CD14-positive monocyte (primary cell): ENCODE measurements at regions not wholly inside any gene's neighbourhood (a gene's known extent, or its start where the extent isn't known, plus 50 kb on each side); places are given as distances from the start of the nearest gene placed in this dataset.

ENCODE experiments used
- DNase-seq, 3 donors: peaks; one replicate each; pipeline ENCODE4 v3.0.0-alpha.2; 2011 to 2022
- H2AFZ ChIP-seq: 2 replicates; pipeline ENCODE4 v1.6.0; 2012; ENCODE audit warnings: mild to moderate bottlenecking, low read depth, low read length, inconsistent platforms; ENCODE audit not compliant: insufficient read depth, poor library complexity, severe bottlenecking
- H3K27ac ChIP-seq, 2 donors: 1 replicate in 1 of 2; 2 replicates in 1 of 2; pipeline ENCODE4 v1.5.1; 2012 to 2013; ENCODE audit warnings: low read length in 2 of 2, control low read depth in 1 of 2, inconsistent platforms in 1 of 2, low read depth in 1 of 2, mild to moderate bottlenecking in 1 of 2
- H3K27me3 ChIP-seq, 2 donors: one replicate each; pipeline versions ENCODE4 v1.6.0 to v1.6.1; 2011 to 2013; ENCODE audit warnings: low read length in 2 of 2; ENCODE audit not compliant: control insufficient read depth in 2 of 2, insufficient read depth in 2 of 2
- H3K36me3 ChIP-seq, 2 donors: replicated peaks in 1 of 2; 1 replicate in 1 of 2; 2 replicates in 1 of 2; pipeline versions ENCODE4 v1.5.1 to v1.6.1; 2012 to 2013; ENCODE audit warnings: low read length in 2 of 2, control low read depth in 1 of 2, inconsistent platforms in 1 of 2, mild to moderate bottlenecking in 1 of 2; ENCODE audit not compliant: insufficient read depth in 2 of 2, control insufficient read depth in 1 of 2
- H3K4me1 ChIP-seq, 2 donors: 1 replicate in 1 of 2; 2 replicates in 1 of 2; pipeline versions ENCODE4 v1.5.1 to v1.6.1; 2012 to 2013; ENCODE audit warnings: low read length in 2 of 2, control low read depth in 1 of 2, inconsistent platforms in 1 of 2, mild to moderate bottlenecking in 1 of 2, moderate library complexity in 1 of 2; ENCODE audit not compliant: insufficient read depth in 2 of 2, control insufficient read depth in 1 of 2
- H3K4me2 ChIP-seq: replicated peaks from 2 replicates; pipeline ENCODE3; 2012; ENCODE audit warnings: low read length, moderate library complexity, mild to moderate bottlenecking; ENCODE audit not compliant: poor library complexity, severe bottlenecking; ENCODE audit errors: extremely low read depth
- H3K4me3 ChIP-seq, 3 experiments: fragments of 200-600 bp in 1 of 3; sonication (generic) in 1 of 3; replicated peaks in 1 of 3; 1 replicate in 2 of 3; 2 replicates in 1 of 3; pipeline ENCODE4 v1.5.1; 2011 to 2013; ENCODE audit warnings: low read length in 3 of 3, mild to moderate bottlenecking in 3 of 3, control low read depth in 2 of 3, low read depth in 2 of 3, inconsistent platforms in 1 of 3, moderate library complexity in 1 of 3
- H3K79me2 ChIP-seq: 2 replicates; pipeline ENCODE4 v1.6.0; 2012; ENCODE audit warnings: mild to moderate bottlenecking, control low read depth, inconsistent platforms, low read length, moderate library complexity; ENCODE audit not compliant: insufficient read depth
- H3K9ac ChIP-seq: 2 replicates; pipeline ENCODE4 v1.6.0; 2017; ENCODE audit warnings: low read length, mild to moderate bottlenecking; ENCODE audit not compliant: insufficient read depth, poor library complexity, severe bottlenecking
- H3K9me3 ChIP-seq, 2 donors: replicated peaks in 1 of 2; 1 replicate in 1 of 2; 2 replicates in 1 of 2; pipeline versions ENCODE4 v1.5.1 to v1.6.1; 2012 to 2013; ENCODE audit warnings: low read length in 2 of 2, control low read depth in 1 of 2; ENCODE audit not compliant: control insufficient read depth in 1 of 2, insufficient read depth in 1 of 2
- H4K20me1 ChIP-seq: 2 replicates; pipeline ENCODE4 v1.6.0; 2012; ENCODE audit warnings: mild to moderate bottlenecking, low read length, control low read depth, moderate library complexity; ENCODE audit not compliant: insufficient read depth
- H3K27ac Mint-ChIP-seq, 7 donors: one replicate each; pipeline ENCODE4 v1.8.0; 2020; ENCODE audit warnings: mild to moderate bottlenecking in 7 of 7, mixed read lengths in 7 of 7, moderate library complexity in 6 of 7, inconsistent platforms in 2 of 7
- H3K27me3 Mint-ChIP-seq, 3 donors: one replicate each; pipeline ENCODE4 v1.8.0; 2021 to 2022; ENCODE audit warnings: low read depth in 3 of 3, mild to moderate bottlenecking in 3 of 3, mixed read lengths in 3 of 3, moderate library complexity in 3 of 3, inconsistent platforms in 1 of 3
- H3K36me3 Mint-ChIP-seq, 2 donors: one replicate each; pipeline ENCODE4 v1.8.0; 2020; ENCODE audit warnings: mixed read lengths in 2 of 2, inconsistent platforms in 1 of 2, mild to moderate bottlenecking in 1 of 2
- H3K4me1 Mint-ChIP-seq: one replicate; pipeline ENCODE4 v1.8.0; 2020; ENCODE audit warnings: mild to moderate bottlenecking, mixed read lengths
- H3K4me3 Mint-ChIP-seq, 2 donors: one replicate each; pipeline ENCODE4 v1.8.0; 2020; ENCODE audit warnings: mild to moderate bottlenecking in 2 of 2, mixed read lengths in 2 of 2, moderate library complexity in 1 of 2
- H3K9me3 Mint-ChIP-seq, 7 donors: one replicate each; pipeline ENCODE4 v1.8.0; 2020 to 2022; ENCODE audit warnings: mixed read lengths in 7 of 7, mild to moderate bottlenecking in 6 of 7, moderate library complexity in 6 of 7, inconsistent platforms in 2 of 7
- WGBS: methylation state at CpG from one replicate; pipeline ENCODE4 v1.1.5; 2013; ENCODE audit warnings: missing lambda C conversion rate; ENCODE audit not compliant: insufficient coverage; 5-methylcytosine and 5-hydroxymethylcytosine counted together
- intact Hi-C, 2 donors: fragments of 100-400 bp; cut with micrococcal nuclease; formaldehyde crosslinking; loops; one replicate each; pipeline versions ENCODE4 v1.15.0 to v1.15.1; 2023
- TF ChIP-seq, protein P1 (sequence below): fragments of 200-600 bp; IDR thresholded peaks from one replicate; pipeline ENCODE4 v1.8.0; 2022; ENCODE audit warnings: antibody characterized with exemption, mild to moderate bottlenecking

DNA sequence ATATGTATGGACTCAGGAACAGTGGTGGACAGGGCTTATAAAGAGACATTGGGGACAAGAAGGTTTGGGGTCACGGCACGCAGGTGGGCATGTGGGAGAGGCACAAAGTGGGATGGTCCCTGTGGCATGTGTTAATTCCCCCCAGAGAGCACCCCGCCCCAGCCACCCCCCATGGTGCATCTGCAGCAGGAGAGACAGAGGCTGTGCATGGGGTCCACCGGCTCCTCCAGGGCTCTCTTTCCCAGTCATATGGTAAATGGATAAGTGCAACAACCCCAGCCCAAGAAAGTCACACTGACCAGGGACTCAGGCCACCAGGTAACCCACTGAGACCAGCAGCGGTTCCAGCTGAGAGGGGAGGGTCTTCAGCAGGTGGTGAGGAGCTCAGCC lies 242.1 kb downstream of the BCL11B start:
- TF ChIP-seq, protein P1, sequence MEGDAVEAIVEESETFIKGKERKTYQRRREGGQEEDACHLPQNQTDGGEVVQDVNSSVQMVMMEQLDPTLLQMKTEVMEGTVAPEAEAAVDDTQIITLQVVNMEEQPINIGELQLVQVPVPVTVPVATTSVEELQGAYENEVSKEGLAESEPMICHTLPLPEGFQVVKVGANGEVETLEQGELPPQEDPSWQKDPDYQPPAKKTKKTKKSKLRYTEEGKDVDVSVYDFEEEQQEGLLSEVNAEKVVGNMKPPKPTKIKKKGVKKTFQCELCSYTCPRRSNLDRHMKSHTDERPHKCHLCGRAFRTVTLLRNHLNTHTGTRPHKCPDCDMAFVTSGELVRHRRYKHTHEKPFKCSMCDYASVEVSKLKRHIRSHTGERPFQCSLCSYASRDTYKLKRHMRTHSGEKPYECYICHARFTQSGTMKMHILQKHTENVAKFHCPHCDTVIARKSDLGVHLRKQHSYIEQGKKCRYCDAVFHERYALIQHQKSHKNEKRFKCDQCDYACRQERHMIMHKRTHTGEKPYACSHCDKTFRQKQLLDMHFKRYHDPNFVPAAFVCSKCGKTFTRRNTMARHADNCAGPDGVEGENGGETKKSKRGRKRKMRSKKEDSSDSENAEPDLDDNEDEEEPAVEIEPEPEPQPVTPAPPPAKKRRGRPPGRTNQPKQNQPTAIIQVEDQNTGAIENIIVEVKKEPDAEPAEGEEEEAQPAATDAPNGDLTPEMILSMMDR = no peak
- no peak overlapping the region for H3K9ac ChIP-seq
- DNase-seq = no peak
- H3K27me3 ChIP-seq = no peaks in the 10 kb centered on the region
- peaks cover 0 to 6% of the 10 kb centered on the region in 2 donors for H3K9me3 ChIP-seq
- Mint-ChIP-seq H3K4me1 (peaks cover 22% of the 10 kb centered on the region), H3K27ac (no peak overlapping the region), H3K27me3 (peaks cover 0 to 5% (median 4%) of the 10 kb centered on the region in 3 donors), H3K9me3 (peaks cover 2 to 18% (median 14%) of the 10 kb centered on the region in 7 donors), H3K36me3 (peaks cover 31 to 33% of the 10 kb centered on the region in 2 donors), H3K4me3 (no peak overlapping the region)
- H3K79me2 ChIP-seq = peaks cover 9% of the 10 kb centered on the region
- no peaks in the 10 kb centered on the region for H4K20me1 ChIP-seq
- H3K4me1 ChIP-seq = peaks cover 11 to 13% of the 10 kb centered on the region in 2 donors
- 83% methylated on average over 1 of the region's 5 CpGs for WGBS
- no peaks in the 10 kb centered on the region for H3K36me3 ChIP-seq
- H3K27ac ChIP-seq = no peak overlapping the region
- no peak overlapping the region for H2AFZ ChIP-seq
- H3K4me3 ChIP-seq = no peak overlapping the region
- no peak overlapping the region for H3K4me2 ChIP-seq
- intact Hi-C loops = no loop called here

DNA sequence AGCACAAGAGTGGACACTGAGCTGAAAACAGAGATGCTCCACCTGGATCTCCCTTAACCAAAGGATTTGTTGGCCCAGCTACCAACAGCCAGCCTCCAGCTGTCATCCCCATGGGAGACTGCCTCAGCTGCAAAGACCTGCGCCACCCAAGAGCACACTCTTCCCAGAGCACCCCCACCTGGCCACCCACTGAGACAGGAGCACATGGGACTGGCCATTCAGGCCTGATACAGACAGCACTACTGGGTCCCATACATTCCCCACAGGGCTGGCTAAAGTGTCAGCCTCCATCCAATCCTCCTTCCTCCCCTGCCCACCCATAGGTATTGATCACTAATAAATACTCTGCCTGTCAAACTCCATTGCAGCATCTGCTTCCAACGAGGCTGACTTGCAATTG lies 241.5 kb downstream of the BCL11B start:
- Histone ChIP-seq H3K9me3 (peaks cover 0 to 6% of the 10 kb centered on the region in 2 donors), H3K9ac (no peak overlapping the region), H3K4me1 (peaks cover 16 to 18% of the 10 kb centered on the region in 2 donors), H3K27me3 (no peaks in the 10 kb centered on the region), H3K4me3 (no peak overlapping the region), H4K20me1 (no peaks in the 10 kb centered on the region), H3K36me3 (no peaks in the 10 kb centered on the region), H3K79me2 (peaks cover 9% of the 10 kb centered on the region), H3K4me2 (no peak overlapping the region), H3K27ac (no peak overlapping the region), H2AFZ (no peak overlapping the region)
- intact Hi-C loops = no loop called here
- H3K27me3 Mint-ChIP-seq = peaks cover 0 to 4% (median 4%) of the 10 kb centered on the region in 3 donors
- H3K4me1 Mint-ChIP-seq = peaks cover 28% of the 10 kb centered on the region
- peaks cover 30 to 31% of the 10 kb centered on the region in 2 donors for H3K36me3 Mint-ChIP-seq
- H3K9me3 Mint-ChIP-seq = peaks cover 2 to 18% (median 14%) of the 10 kb centered on the region in 7 donors
- TF ChIP-seq, protein P1 = no peak
- H3K4me3 Mint-ChIP-seq = no peak overlapping the region
- H3K27ac Mint-ChIP-seq = no peak overlapping the region
- DNase-seq = no peak
- WGBS = 85% methylated on average over 1 of the region's 2 CpGs
